Uterus (tissue), 3 donors: ENCODE measurements at regions not wholly inside any gene's neighbourhood (a gene's known extent, or its start where the extent isn't known, plus 50 kb on each side); places are given as distances from the start of the nearest gene placed in this dataset.

Source experiments
- DNase-seq, 2 donors: peaks; one replicate each; pipeline ENCODE4 v3.0.0-alpha.2; 2019 to 2020
- H3K27ac ChIP-seq, 2 donors: fragments of 200-600 bp; sonication (generic); 1 replicate in 1 of 2; 2 replicates in 1 of 2; pipeline ENCODE4 v1.5.1; 2016 to 2018
- H3K27me3 ChIP-seq, 2 donors: fragments of 200-600 bp; sonication (generic); one replicate each; pipeline ENCODE4 v1.5.1; 2018 to 2019; ENCODE audit warnings: control low read depth in 1 of 2
- H3K36me3 ChIP-seq, 2 donors: fragments of 200-600 bp; sonication (generic); one replicate each; pipeline ENCODE4 v1.5.1; 2019; ENCODE audit warnings: control low read depth in 1 of 2
- H3K4me1 ChIP-seq, 2 donors: fragments of 200-600 bp; sonication (generic); one replicate each; pipeline ENCODE4 v1.5.1; 2018 to 2019; ENCODE audit warnings: control low read depth in 1 of 2
- H3K4me3 ChIP-seq, 2 donors: fragments of 200-600 bp; sonication (generic); 1 replicate in 1 of 2; 2 replicates in 1 of 2; pipeline ENCODE4 v1.5.1; 2018 to 2019; ENCODE audit warnings: mild to moderate bottlenecking in 1 of 2
- H3K9me3 ChIP-seq, 2 donors: fragments of 200-600 bp; sonication (generic); one replicate each; pipeline ENCODE4 v1.5.1; 2019; ENCODE audit warnings: control low read depth in 1 of 2
- POLR2A ChIP-seq, 2 donors: fragments of 450-650 bp; IDR thresholded peaks; one replicate each; pipeline ENCODE4 v1.6.1; 2016; ENCODE audit warnings: antibody characterized with exemption in 2 of 2, mild to moderate bottlenecking in 1 of 2, moderate library complexity in 1 of 2
- intact Hi-C: fragments of 100-400 bp; cut with DNase I; formaldehyde crosslinking; loops from one replicate; pipeline ENCODE4 v1.15.1; 2023; ENCODE audit warnings: low total_unique reads
- TF ChIP-seq, protein P1 (sequence below), 4 experiments: fragments of 200-600 bp in 2 of 4; fragments of 450-650 bp in 2 of 4; sonication (generic) in 2 of 4; IDR thresholded peaks; one replicate each; pipeline ENCODE4 v1.5.1; 2016 to 2019; ENCODE audit warnings: antibody characterized with exemption in 4 of 4, mild to moderate bottlenecking in 2 of 4, moderate library complexity in 1 of 4
- donor health status: DM: yes; HTN: yes; CAD: no.

DNA sequence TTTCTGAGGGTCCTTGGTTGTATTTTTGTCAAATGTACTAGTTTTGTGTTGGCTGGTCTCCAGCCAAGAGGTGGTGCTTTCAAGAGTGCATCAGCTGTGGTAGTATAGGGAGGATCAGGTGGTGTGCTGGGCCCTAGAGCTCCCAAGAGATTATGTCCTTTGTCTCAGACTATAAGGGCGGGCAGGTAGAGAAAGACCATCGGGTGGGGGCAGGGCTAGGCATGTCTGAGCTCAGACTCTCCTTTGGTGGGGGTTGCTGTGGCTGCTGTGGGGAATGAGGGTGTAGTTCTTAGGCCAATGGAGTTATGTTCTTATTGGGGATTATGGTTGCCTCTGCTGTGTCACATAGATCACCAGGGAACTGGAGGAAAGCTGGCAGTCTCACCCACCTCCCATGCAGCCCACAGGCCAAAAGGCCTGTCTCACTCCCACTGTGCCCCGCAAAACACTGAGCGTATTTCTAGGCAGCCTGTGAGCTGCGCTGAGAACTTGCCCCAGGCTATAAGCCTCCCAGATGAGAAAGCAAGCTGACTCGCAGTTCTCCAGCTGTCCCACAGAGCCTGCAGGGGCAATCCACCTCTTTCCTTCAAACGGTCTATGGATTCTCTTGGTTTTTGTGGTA lies 1066.7 kb downstream of the GRM8 start:
- intact Hi-C loops = no loop called here
- Histone ChIP-seq H3K36me3 (no peaks in the 10 kb centered on the region), H3K27ac (no peak overlapping the region), H3K9me3 (no peaks in the 10 kb centered on the region), H3K27me3 (no peaks in the 10 kb centered on the region), H3K4me1 (no peaks in the 10 kb centered on the region), H3K4me3 (no peak overlapping the region)
- no peak for TF ChIP-seq POLR2A (IDR thresholded peaks at IDR 0.05)
- TF ChIP-seq, protein P1, sequence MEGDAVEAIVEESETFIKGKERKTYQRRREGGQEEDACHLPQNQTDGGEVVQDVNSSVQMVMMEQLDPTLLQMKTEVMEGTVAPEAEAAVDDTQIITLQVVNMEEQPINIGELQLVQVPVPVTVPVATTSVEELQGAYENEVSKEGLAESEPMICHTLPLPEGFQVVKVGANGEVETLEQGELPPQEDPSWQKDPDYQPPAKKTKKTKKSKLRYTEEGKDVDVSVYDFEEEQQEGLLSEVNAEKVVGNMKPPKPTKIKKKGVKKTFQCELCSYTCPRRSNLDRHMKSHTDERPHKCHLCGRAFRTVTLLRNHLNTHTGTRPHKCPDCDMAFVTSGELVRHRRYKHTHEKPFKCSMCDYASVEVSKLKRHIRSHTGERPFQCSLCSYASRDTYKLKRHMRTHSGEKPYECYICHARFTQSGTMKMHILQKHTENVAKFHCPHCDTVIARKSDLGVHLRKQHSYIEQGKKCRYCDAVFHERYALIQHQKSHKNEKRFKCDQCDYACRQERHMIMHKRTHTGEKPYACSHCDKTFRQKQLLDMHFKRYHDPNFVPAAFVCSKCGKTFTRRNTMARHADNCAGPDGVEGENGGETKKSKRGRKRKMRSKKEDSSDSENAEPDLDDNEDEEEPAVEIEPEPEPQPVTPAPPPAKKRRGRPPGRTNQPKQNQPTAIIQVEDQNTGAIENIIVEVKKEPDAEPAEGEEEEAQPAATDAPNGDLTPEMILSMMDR (IDR thresholded peaks at IDR 0.05) = no peak
- DNase-seq = no peak

GRCh38 chr7:126179916-126180315 lies 1072.8 kb downstream of the GRM8 start:
- no peak overlapping the region for H3K27ac ChIP-seq
- H3K9me3 ChIP-seq = no peaks in the 10 kb centered on the region
- H3K4me3 ChIP-seq = no peak overlapping the region
- no peaks in the 10 kb centered on the region for H3K27me3 ChIP-seq
- intact Hi-C loops = no loop called here
- no peaks in the 10 kb centered on the region for H3K36me3 ChIP-seq
- TF ChIP-seq, protein P1 (IDR thresholded peaks at IDR 0.05) = no peak
- no peak for TF ChIP-seq POLR2A (IDR thresholded peaks at IDR 0.05)
- H3K4me1 ChIP-seq = no peaks in the 10 kb centered on the region
- no peak for DNase-seq

DNA sequence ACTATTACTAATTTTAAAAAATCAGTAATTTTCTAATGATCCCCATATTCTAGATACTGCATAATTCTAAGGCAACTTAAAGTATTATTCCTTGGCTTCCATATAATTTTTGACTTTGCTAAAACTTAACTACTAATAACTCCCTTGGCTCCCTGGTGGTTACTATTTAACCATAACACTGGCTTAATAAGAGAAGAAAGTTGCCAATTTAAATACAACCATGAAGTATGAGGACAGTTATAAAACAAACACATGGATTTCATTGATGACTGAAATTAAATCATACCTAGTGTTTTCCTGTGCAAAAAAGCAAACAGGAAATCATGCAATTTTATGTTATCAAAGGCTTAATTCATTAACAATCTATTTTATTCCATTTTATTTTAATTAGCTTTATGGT lies 1073.9 kb downstream of the GRM8 start:
- no peak for TF ChIP-seq POLR2A (IDR thresholded peaks at IDR 0.05)
- TF ChIP-seq, protein P1 (IDR thresholded peaks at IDR 0.05) = no peak
- Histone ChIP-seq H3K4me1 (no peaks in the 10 kb centered on the region), H3K9me3 (no peaks in the 10 kb centered on the region), H3K27ac (no peak overlapping the region), H3K36me3 (no peaks in the 10 kb centered on the region), H3K27me3 (no peaks in the 10 kb centered on the region), H3K4me3 (no peak overlapping the region)
- intact Hi-C loops = no loop called here
- DNase-seq = no peak

DNA sequence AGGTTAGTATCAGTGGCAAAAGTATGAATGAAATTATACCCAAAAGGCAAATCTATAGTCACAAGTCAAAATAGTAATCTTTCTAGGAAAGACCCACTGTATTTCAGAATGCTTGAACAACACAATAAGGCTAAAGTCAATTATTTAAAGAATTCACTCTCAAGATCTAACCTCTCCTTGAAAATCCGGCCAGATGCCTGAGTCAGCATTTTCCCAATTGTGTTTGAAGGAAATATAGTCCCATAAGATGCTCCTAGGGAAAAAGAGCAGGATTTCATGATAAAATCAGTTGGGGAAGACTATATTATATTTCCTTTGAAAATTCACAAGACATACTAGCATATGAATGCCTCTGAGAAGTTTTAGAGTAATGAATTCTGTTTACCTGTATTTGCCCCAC lies 1075.0 kb downstream of the GRM8 start:
- TF ChIP-seq, protein P1 (IDR thresholded peaks at IDR 0.05) = no peak
- TF ChIP-seq POLR2A (IDR thresholded peaks at IDR 0.05) = no peak
- Histone ChIP-seq H3K27me3 (no peaks in the 10 kb centered on the region), H3K36me3 (no peaks in the 10 kb centered on the region), H3K4me1 (no peaks in the 10 kb centered on the region), H3K27ac (no peak overlapping the region), H3K4me3 (no peak overlapping the region), H3K9me3 (no peaks in the 10 kb centered on the region)
- DNase-seq = no peak
- intact Hi-C loops = no loop called here

- DNase-seq = no peak
- no peak overlapping the region for H3K4me3 ChIP-seq
- H3K27me3 ChIP-seq = no peaks in the 10 kb centered on the region
- TF ChIP-seq, protein P1 (IDR thresholded peaks at IDR 0.05) = no peak
- no peak for TF ChIP-seq POLR2A (IDR thresholded peaks at IDR 0.05)
- H3K36me3 ChIP-seq = no peaks in the 10 kb centered on the region
- H3K9me3 ChIP-seq = no peaks in the 10 kb centered on the region
- H3K27ac ChIP-seq = no peak overlapping the region
- no peaks in the 10 kb centered on the region for H3K4me1 ChIP-seq
- intact Hi-C loops = no loop called here
Measured at GRCh38 chr7:126166645-126167044, 1086.1 kb downstream of the GRM8 start.
